Kidney epithelial cell (primary cell): ENCODE measurements at regions not wholly inside any gene's neighbourhood (a gene's known extent, or its start where the extent isn't known, plus 50 kb on each side); places are given as distances from the start of the nearest gene placed in this dataset.

Experiments used
- DNase-seq: peaks from one replicate; pipeline ENCODE4 v3.0.0-alpha.2; 2010; ENCODE audit warnings: low read depth
- H3K27me3 ChIP-seq: 2 replicates; pipeline ENCODE4 v1.6.0; 2011; ENCODE audit warnings: low read length; ENCODE audit not compliant: control insufficient read depth, insufficient read depth
- H3K36me3 ChIP-seq: 2 replicates; pipeline ENCODE4 v1.5.1; 2011; ENCODE audit warnings: low read length; ENCODE audit not compliant: control insufficient read depth, insufficient read depth
- H3K4me3 ChIP-seq: 2 replicates; pipeline ENCODE4 v1.5.1; 2011; ENCODE audit warnings: low read depth, mild to moderate bottlenecking, control low read depth, low read length
- TF ChIP-seq, protein P1 (sequence below): IDR thresholded peaks from 2 replicates; pipeline ENCODE4 v1.5.1; 2011; ENCODE audit warnings: mild to moderate bottlenecking, moderate library complexity, low read length, control low read depth, inconsistent platforms; ENCODE audit not compliant: insufficient read depth, poor library complexity, severe bottlenecking

DNA sequence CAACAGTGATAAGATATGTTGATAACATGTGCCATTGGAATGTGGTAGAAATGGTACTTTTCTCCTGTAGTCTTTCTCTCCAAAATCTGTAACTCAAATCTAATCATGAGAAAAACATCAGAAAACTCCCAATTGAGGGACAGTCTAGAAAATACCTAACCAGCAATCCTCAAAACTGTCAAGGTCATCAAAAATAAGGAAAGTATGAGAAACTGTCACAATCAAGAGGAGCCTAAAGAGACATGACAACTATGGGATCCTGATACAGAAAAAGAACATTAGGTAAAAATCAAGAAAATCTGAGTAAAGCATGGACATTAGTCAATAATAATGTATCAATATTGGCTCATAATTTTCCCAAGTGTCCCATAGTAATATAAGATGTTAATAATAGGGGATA is 124.5 kb upstream of the PPP1R2C start:
- no peaks in the 10 kb centered on the region for H3K36me3 ChIP-seq
- no peaks in the 10 kb centered on the region for H3K27me3 ChIP-seq
- DNase-seq = no peak
- TF ChIP-seq, protein P1, sequence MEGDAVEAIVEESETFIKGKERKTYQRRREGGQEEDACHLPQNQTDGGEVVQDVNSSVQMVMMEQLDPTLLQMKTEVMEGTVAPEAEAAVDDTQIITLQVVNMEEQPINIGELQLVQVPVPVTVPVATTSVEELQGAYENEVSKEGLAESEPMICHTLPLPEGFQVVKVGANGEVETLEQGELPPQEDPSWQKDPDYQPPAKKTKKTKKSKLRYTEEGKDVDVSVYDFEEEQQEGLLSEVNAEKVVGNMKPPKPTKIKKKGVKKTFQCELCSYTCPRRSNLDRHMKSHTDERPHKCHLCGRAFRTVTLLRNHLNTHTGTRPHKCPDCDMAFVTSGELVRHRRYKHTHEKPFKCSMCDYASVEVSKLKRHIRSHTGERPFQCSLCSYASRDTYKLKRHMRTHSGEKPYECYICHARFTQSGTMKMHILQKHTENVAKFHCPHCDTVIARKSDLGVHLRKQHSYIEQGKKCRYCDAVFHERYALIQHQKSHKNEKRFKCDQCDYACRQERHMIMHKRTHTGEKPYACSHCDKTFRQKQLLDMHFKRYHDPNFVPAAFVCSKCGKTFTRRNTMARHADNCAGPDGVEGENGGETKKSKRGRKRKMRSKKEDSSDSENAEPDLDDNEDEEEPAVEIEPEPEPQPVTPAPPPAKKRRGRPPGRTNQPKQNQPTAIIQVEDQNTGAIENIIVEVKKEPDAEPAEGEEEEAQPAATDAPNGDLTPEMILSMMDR = no peak
- no peak overlapping the region for H3K4me3 ChIP-seq

DNA sequence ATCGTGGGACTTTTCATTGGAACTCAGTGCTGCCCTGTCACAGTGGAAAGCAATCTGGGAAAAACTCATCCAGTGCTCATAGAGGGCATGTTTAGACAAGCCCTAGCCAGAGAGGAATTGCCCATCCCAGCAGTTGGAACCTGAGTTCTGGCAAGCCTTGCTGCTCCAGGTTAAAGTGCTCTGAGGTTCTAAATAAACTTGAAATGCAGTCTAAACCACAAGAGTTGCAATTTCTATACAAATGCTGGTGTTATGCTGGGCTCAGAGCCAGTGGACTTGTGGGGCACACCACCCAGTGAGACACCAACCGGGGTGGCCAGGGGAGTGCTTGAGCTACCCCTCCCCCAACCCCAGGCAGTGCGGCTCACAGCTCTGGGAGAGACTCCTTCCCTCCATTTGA is 142.8 kb upstream of the PPP1R2C start:
- Histone ChIP-seq H3K36me3 (no peaks in the 10 kb centered on the region), H3K27me3 (no peaks in the 10 kb centered on the region), H3K4me3 (no peak overlapping the region)
- no peak for DNase-seq
- TF ChIP-seq, protein P1 = no peak

- no peak for DNase-seq
- TF ChIP-seq, protein P1 = no peak
- Histone ChIP-seq H3K27me3 (no peaks in the 10 kb centered on the region), H3K4me3 (no peak overlapping the region), H3K36me3 (no peaks in the 10 kb centered on the region)
Observed at GRCh38 chrX:42930071-42930470, 152.1 kb upstream of the PPP1R2C start.

DNA sequence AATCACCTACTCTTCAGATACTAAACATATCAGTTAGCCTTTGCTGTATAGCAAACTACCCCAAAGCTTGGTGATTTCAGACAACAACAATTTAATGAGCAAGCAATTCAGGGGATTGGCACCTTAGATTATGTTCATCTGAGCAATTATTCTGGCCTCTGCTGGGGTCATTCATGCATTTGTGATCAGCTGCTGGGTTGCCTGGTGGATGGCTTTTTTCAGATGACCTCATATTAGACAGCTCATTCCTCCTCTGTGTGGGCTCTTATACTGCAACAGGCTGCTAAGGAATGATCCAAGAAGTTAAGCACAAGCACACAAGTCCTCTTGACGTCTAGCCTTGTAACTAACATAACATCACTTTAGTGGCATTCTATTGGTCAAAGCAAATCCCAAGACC is 153.0 kb upstream of the PPP1R2C start:
- TF ChIP-seq, protein P1 = no peak
- no peak overlapping the region for H3K4me3 ChIP-seq
- H3K27me3 ChIP-seq = no peaks in the 10 kb centered on the region
- H3K36me3 ChIP-seq = no peaks in the 10 kb centered on the region
- DNase-seq = no peak

- no peak overlapping the region for H3K4me3 ChIP-seq
- H3K27me3 ChIP-seq = no peaks in the 10 kb centered on the region
- TF ChIP-seq, protein P1 = no peak
- no peaks in the 10 kb centered on the region for H3K36me3 ChIP-seq
- DNase-seq = no peak
Observed at GRCh38 chrX:42933187-42933586, 155.2 kb upstream of the PPP1R2C start.

GRCh38 chrX:42934020-42934726 is 156.2 kb upstream of the PPP1R2C start:
- Histone ChIP-seq H3K27me3 (no peaks in the 10 kb centered on the region), H3K36me3 (no peaks in the 10 kb centered on the region), H3K4me3 (no peak overlapping the region)
- DNase-seq = no peak
- TF ChIP-seq, protein P1 = no peak
